HEK293 (cell line): ENCODE measurements at regions not wholly inside any gene's neighbourhood (a gene's known extent, or its start where the extent isn't known, plus 50 kb on each side); places are given as distances from the start of the nearest gene placed in this dataset.

Experiments used
- CTCF ChIA-PET: fragments of 350-600 bp; formaldehyde crosslinking; extraction: SDS; loops from one replicate; lab custom pipeline; 2021; ENCODE audit warnings: antibody characterized with exemption; lab: Yijun Ruan, JAX
- POLR2A ChIA-PET: fragments of 300-600 bp; formaldehyde crosslinking; extraction: SDS; loops from one replicate; lab custom pipeline; 2020; ENCODE audit warnings: antibody characterized with exemption, inconsistent platforms; lab: Yijun Ruan, JAX
- H3K27ac ChIP-seq: fragments of 200-500 bp; sonication (Bioruptor generic); 2 replicates; pipeline ENCODE4 v1.5.1; 2014; ENCODE audit warnings: low read depth, low read length, control low read depth, inconsistent platforms; ENCODE audit errors: extremely low read depth
- H3K36me3 ChIP-seq, 2 experiments: fragments of 200-500 bp in 1 of 2; sonication (Bioruptor generic) in 1 of 2; 1 replicate in 1 of 2; 2 replicates in 1 of 2; pipeline ENCODE4 v1.5.1; 2014 to 2017; ENCODE audit warnings: inconsistent platforms in 2 of 2, low read length in 2 of 2; ENCODE audit not compliant: control insufficient read depth in 2 of 2, insufficient read depth in 1 of 2
- H3K4me1 ChIP-seq: fragments of 200-500 bp; sonication (Bioruptor generic); 2 replicates; pipeline ENCODE4 v1.5.1; 2014; ENCODE audit warnings: mild to moderate bottlenecking, low read length, inconsistent platforms; ENCODE audit not compliant: control insufficient read depth, insufficient read depth
- H3K4me3 ChIP-seq: 2 replicates; pipeline ENCODE4 v1.5.1; 2011; ENCODE audit warnings: low read depth, mild to moderate bottlenecking, control low read depth, low read length, moderate library complexity
- H3K9me3 ChIP-seq: fragments of 200-500 bp; sonication (Bioruptor generic); 2 replicates; pipeline ENCODE4 v1.5.1; 2014; ENCODE audit warnings: low read depth, low read length, inconsistent platforms; ENCODE audit not compliant: control insufficient read depth, insufficient read depth
- GLI4 ChIP-seq: fragments of 450-650 bp; formaldehyde crosslinking; IDR thresholded peaks from 2 replicates; pipeline ENCODE4 v1.5.1; 2016; ENCODE audit warnings: missing biosample characterization, missing genetic modification characterization
- GLIS1 ChIP-seq: fragments of 450-650 bp; formaldehyde crosslinking; IDR thresholded peaks from 2 replicates; pipeline ENCODE4 v1.5.1; 2016; ENCODE audit warnings: missing biosample characterization, missing genetic modification characterization
- KLF16 ChIP-seq: fragments of 450-650 bp; formaldehyde crosslinking; IDR thresholded peaks from 2 replicates; pipeline ENCODE4 v1.5.1; 2017; ENCODE audit warnings: missing biosample characterization, missing genetic modification characterization
- KLF8 ChIP-seq: fragments of 450-650 bp; formaldehyde crosslinking; IDR thresholded peaks from 2 replicates; pipeline ENCODE4 v1.5.1; 2016; ENCODE audit warnings: missing biosample characterization, missing genetic modification characterization
- MZF1 ChIP-seq: fragments of 450-650 bp; formaldehyde crosslinking; IDR thresholded peaks from 2 replicates; pipeline ENCODE4 v1.5.1; 2017; ENCODE audit warnings: missing biosample characterization, missing genetic modification characterization, borderline replicate concordance
- REPIN1 ChIP-seq: fragments of 450-650 bp; formaldehyde crosslinking; IDR thresholded peaks from 2 replicates; pipeline ENCODE4 v1.5.1; 2017; ENCODE audit warnings: missing biosample characterization, missing genetic modification characterization, low read depth
- SETDB1 ChIP-seq: IDR thresholded peaks from one replicate; pipeline ENCODE4 v1.6.1; 2017; ENCODE audit warnings: mild to moderate bottlenecking, low read length, moderate library complexity, mixed read lengths; ENCODE audit not compliant: insufficient read length
- TRIM28 ChIP-seq: IDR thresholded peaks from 2 replicates; pipeline ENCODE4 v1.6.1; 2011; ENCODE audit warnings: low read length, control low read depth, borderline replicate concordance
- ZBTB17 ChIP-seq: fragments of 450-650 bp; formaldehyde crosslinking; IDR thresholded peaks from 2 replicates; pipeline ENCODE4 v1.5.1; 2016; ENCODE audit warnings: missing biosample characterization, missing genetic modification characterization
- ZBTB8A ChIP-seq: fragments of 450-650 bp; formaldehyde crosslinking; IDR thresholded peaks from 2 replicates; pipeline ENCODE4 v1.5.1; 2016; ENCODE audit warnings: missing biosample characterization, missing genetic modification characterization
- ZFP41 ChIP-seq: fragments of 450-650 bp; formaldehyde crosslinking; IDR thresholded peaks from 2 replicates; pipeline ENCODE4 v1.5.1; 2016; ENCODE audit warnings: missing biosample characterization, missing genetic modification characterization, borderline replicate concordance
- ZNF114 ChIP-seq: fragments of 450-650 bp; formaldehyde crosslinking; IDR thresholded peaks from 2 replicates; pipeline ENCODE4 v1.5.0; 2017; ENCODE audit warnings: missing biosample characterization, missing genetic modification characterization
- ZNF18 ChIP-seq: fragments of 450-650 bp; formaldehyde crosslinking; IDR thresholded peaks from 2 replicates; pipeline ENCODE4 v1.5.1; 2016; ENCODE audit warnings: missing biosample characterization, missing genetic modification characterization
- ZNF280C ChIP-seq: fragments of 450-650 bp; formaldehyde crosslinking; IDR thresholded peaks from 2 replicates; pipeline ENCODE4 v1.5.1; 2016; ENCODE audit warnings: missing biosample characterization, missing genetic modification characterization
- ZNF302 ChIP-seq: fragments of 450-650 bp; formaldehyde crosslinking; IDR thresholded peaks from 2 replicates; pipeline ENCODE4 v1.5.1; 2016; ENCODE audit warnings: missing biosample characterization, missing genetic modification characterization, low read depth
- ZNF311 ChIP-seq: fragments of 450-650 bp; formaldehyde crosslinking; IDR thresholded peaks from 2 replicates; pipeline ENCODE4 v1.5.1; 2017; ENCODE audit warnings: missing biosample characterization, missing genetic modification characterization, borderline replicate concordance
- ZNF366 ChIP-seq: fragments of 450-650 bp; formaldehyde crosslinking; conservative IDR thresholded peaks from 2 replicates; pipeline ENCODE4 v1.5.1; 2016; ENCODE audit warnings: missing biosample characterization, missing genetic modification characterization
- ZNF394 ChIP-seq: fragments of 450-650 bp; formaldehyde crosslinking; IDR thresholded peaks from 2 replicates; pipeline ENCODE4 v1.5.1; 2016; ENCODE audit warnings: missing biosample characterization, missing genetic modification characterization, mild to moderate bottlenecking, moderate library complexity, borderline replicate concordance
- ZNF548 ChIP-seq: fragments of 450-650 bp; formaldehyde crosslinking; IDR thresholded peaks from 2 replicates; pipeline ENCODE4 v1.5.1; 2016; ENCODE audit warnings: missing biosample characterization, missing genetic modification characterization
- ZNF600 ChIP-seq: fragments of 450-650 bp; formaldehyde crosslinking; IDR thresholded peaks from 2 replicates; pipeline ENCODE4 v1.5.1; 2016; ENCODE audit warnings: missing biosample characterization, missing genetic modification characterization
- ZNF610 ChIP-seq: fragments of 450-650 bp; formaldehyde crosslinking; IDR thresholded peaks from 2 replicates; pipeline ENCODE4 v1.5.1; 2016; ENCODE audit warnings: missing biosample characterization, missing genetic modification characterization, borderline replicate concordance
- ZNF664 ChIP-seq: fragments of 450-650 bp; formaldehyde crosslinking; IDR thresholded peaks from 2 replicates; pipeline ENCODE4 v1.5.1; 2016; ENCODE audit warnings: missing biosample characterization, missing genetic modification characterization
- ZNF707 ChIP-seq: fragments of 450-650 bp; formaldehyde crosslinking; IDR thresholded peaks from 2 replicates; pipeline ENCODE4 v1.5.1; 2016; ENCODE audit warnings: missing biosample characterization, missing genetic modification characterization
- ZNF776 ChIP-seq: fragments of 450-650 bp; formaldehyde crosslinking; IDR thresholded peaks from 2 replicates; pipeline ENCODE4 v1.5.0; 2017; ENCODE audit warnings: missing biosample characterization, missing genetic modification characterization, borderline replicate concordance
- ZNF785 ChIP-seq: fragments of 450-650 bp; formaldehyde crosslinking; IDR thresholded peaks from 2 replicates; pipeline ENCODE4 v1.5.1; 2016; ENCODE audit warnings: missing biosample characterization, missing genetic modification characterization

- H3K27ac ChIP-seq: no peak overlapping the region
- H3K9me3 ChIP-seq: no peaks in the 10 kb centered on the region
- POLR2A ChIA-PET: no interaction called here
- CTCF ChIA-PET: interaction anchor here (0.5 kb wide), 1 partner anchor 86 kb away, joined by 3 read pairs; no protein-coding TSS in a partner anchor
- H3K4me1 ChIP-seq: no peaks in the 10 kb centered on the region
- TF ChIP-seq GLI4 (tag by site-specific recombination) (no peak), ZNF366 (tag by site-specific recombination) (no peak)
- no peaks in the 10 kb centered on the region for H3K36me3 ChIP-seq
- H3K4me3 ChIP-seq: no peak overlapping the region
Measured at GRCh38 chr4:33149658-33150524, 2429.7 kb downstream of the PCDH7 start.

GRCh38 chr4:33150525-33150910 is 2430.3 kb downstream of the PCDH7 start:
- no peak overlapping the region for H3K27ac ChIP-seq
- no peak for TF ChIP-seq ZNF600 (tag by site-specific recombination)
- H3K4me1 ChIP-seq: no peaks in the 10 kb centered on the region
- H3K36me3 ChIP-seq: no peaks in the 10 kb centered on the region
- CTCF ChIA-PET: interaction anchor here (0.5 kb wide), 1 partner anchor 86 kb away, joined by 3 read pairs; no protein-coding TSS in a partner anchor
- H3K9me3 ChIP-seq: no peaks in the 10 kb centered on the region
- POLR2A ChIA-PET: no interaction called here
- no peak overlapping the region for H3K4me3 ChIP-seq

- Histone ChIP-seq H3K36me3 (no peaks in the 10 kb centered on the region), H3K4me3 (no peak overlapping the region), H3K27ac (no peak overlapping the region), H3K4me1 (no peaks in the 10 kb centered on the region), H3K9me3 (no peaks in the 10 kb centered on the region)
- TF ChIP-seq REPIN1 (tag by site-specific recombination) (no peak), ZBTB8A (tag by site-specific recombination) (no peak), GLIS1 (tag by site-specific recombination) (no peak), ZNF394 (tag by site-specific recombination) (no peak), ZFP41 (tag by site-specific recombination) (no peak), SETDB1 (no peak)
- POLR2A ChIA-PET: no interaction called here
- CTCF ChIA-PET: interaction anchor here (0.6 kb wide), 1 partner anchor 19 kb away, joined by 5 read pairs; no protein-coding TSS in a partner anchor
Measured at GRCh38 chr4:33160126-33160525, 2440.0 kb downstream of the PCDH7 start.

DNA sequence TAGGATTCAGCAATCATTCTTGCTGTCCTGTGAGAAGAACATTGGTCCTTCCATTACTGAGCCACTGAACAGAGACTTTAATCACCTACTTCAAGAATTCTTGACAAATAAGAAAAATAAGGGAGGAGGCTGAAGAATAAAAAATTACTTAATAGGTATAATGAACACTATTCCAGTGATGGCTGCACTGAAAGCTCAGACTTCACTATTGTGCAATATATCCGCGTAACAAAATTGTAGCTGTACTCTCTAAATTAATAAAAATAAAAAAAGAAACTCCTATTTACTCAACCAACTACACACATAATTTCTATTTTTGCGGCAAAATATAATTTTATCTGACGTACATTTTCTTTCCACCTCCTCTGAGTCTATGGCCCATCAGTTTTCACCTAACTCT is 2441.0 kb downstream of the PCDH7 start:
- no peaks in the 10 kb centered on the region for H3K36me3 ChIP-seq
- no peaks in the 10 kb centered on the region for H3K9me3 ChIP-seq
- POLR2A ChIA-PET: no interaction called here
- H3K4me1 ChIP-seq: no peaks in the 10 kb centered on the region
- no peak overlapping the region for H3K27ac ChIP-seq
- CTCF ChIA-PET: interaction anchor here (0.6 kb wide), 1 partner anchor 623 kb away, joined by 3 read pairs; no protein-coding TSS in a partner anchor
- no peak overlapping the region for H3K4me3 ChIP-seq
- TF ChIP-seq ZNF548 (tag by site-specific recombination) (no peak), KLF16 (tag by site-specific recombination) (no peak), ZNF610 (tag by site-specific recombination) (no peak), ZNF18 (tag by site-specific recombination) (no peak), ZNF280C (no peak), ZNF366 (tag by site-specific recombination) (no peak), ZNF311 (no peak), MZF1 (tag by site-specific recombination) (no peak), ZNF302 (tag by site-specific recombination) (no peak), ZNF114 (no peak), TRIM28 (no peak), ZNF785 (tag by site-specific recombination) (no peak), KLF8 (tag by site-specific recombination) (no peak), ZNF776 (tag by site-specific recombination) (no peak), ZBTB17 (no peak), ZNF664 (tag by site-specific recombination) (no peak), ZNF707 (tag by site-specific recombination) (no peak)
